ENCODE measurements at regions not wholly inside any gene's neighbourhood (a gene's known extent, or its start where the extent isn't known, plus 50 kb on each side); places are given as distances from the start of the nearest gene placed in this dataset.

GRCh38 chr18:41655074-41655473 is 300.0 kb upstream of the PIK3C3 start:
- TF ChIP-seq TCF12 (IDR thresholded peaks at IDR 0.05; ENCODE audit: low read depth, low read length), result no peak
- TF ChIP-seq EZH2 (IDR thresholded peaks at IDR 0.05; ENCODE audit: low read depth, low read length, severe bottlenecking), result no peak
- TF ChIP-seq CHD2 (IDR thresholded peaks at IDR 0.05; ENCODE audit: low read length), result no peak
- TF ChIP-seq SP1 (IDR thresholded peaks at IDR 0.05; ENCODE audit: low read depth, low read length), result no peak
- TF ChIP-seq, protein P1, sequence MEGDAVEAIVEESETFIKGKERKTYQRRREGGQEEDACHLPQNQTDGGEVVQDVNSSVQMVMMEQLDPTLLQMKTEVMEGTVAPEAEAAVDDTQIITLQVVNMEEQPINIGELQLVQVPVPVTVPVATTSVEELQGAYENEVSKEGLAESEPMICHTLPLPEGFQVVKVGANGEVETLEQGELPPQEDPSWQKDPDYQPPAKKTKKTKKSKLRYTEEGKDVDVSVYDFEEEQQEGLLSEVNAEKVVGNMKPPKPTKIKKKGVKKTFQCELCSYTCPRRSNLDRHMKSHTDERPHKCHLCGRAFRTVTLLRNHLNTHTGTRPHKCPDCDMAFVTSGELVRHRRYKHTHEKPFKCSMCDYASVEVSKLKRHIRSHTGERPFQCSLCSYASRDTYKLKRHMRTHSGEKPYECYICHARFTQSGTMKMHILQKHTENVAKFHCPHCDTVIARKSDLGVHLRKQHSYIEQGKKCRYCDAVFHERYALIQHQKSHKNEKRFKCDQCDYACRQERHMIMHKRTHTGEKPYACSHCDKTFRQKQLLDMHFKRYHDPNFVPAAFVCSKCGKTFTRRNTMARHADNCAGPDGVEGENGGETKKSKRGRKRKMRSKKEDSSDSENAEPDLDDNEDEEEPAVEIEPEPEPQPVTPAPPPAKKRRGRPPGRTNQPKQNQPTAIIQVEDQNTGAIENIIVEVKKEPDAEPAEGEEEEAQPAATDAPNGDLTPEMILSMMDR (IDR thresholded peaks at IDR 0.05; ENCODE audit: control extremely low read depth in 1 of 3, insufficient read depth in 1 of 3, low read depth in 1 of 3, low read length in 3 of 3), result no peak
- no peak for TF ChIP-seq JUN (IDR thresholded peaks at IDR 0.05; ENCODE audit: low read depth, low read length)
- no peak for TF ChIP-seq EP300 (IDR thresholded peaks at IDR 0.05; ENCODE audit: borderline replicate concordance in 1 of 2, low read depth in 2 of 2, low read length in 2 of 2)
- TF ChIP-seq SUZ12 (IDR thresholded peaks at IDR 0.05; ENCODE audit: low read length), result no peak
- no peak for TF ChIP-seq ATF3 (IDR thresholded peaks at IDR 0.05; ENCODE audit: insufficient read depth, low read depth, low read length)

Data from H1 (cell line).